ENCODE measurements at regions not wholly inside any gene's neighbourhood (a gene's known extent, or its start where the extent isn't known, plus 50 kb on each side); places are given as distances from the start of the nearest gene placed in this dataset.

- TF ChIP-seq CTCF (IDR thresholded peaks at IDR 0.05): no peak
- TF ChIP-seq POLR2AphosphoS5 (IDR thresholded peaks at IDR 0.05): no peak
- no peak for TF ChIP-seq POLR2A (IDR thresholded peaks at IDR 0.05)
These were observed 463.3 kb upstream of the KLF12 start for GRCh38 chr13:74597526-74597925.
